ENCODE measurements at regions not wholly inside any gene's neighbourhood (a gene's known extent, or its start where the extent isn't known, plus 50 kb on each side); places are given as distances from the start of the nearest gene placed in this dataset.

- TF ChIP-seq CTCF (IDR thresholded peaks at IDR 0.05 in 8 of 11, conservative IDR thresholded peaks at IDR 0.05 in 3 of 11) = no peak
- no peak for TF ChIP-seq POLR2AphosphoS5 (IDR thresholded peaks at IDR 0.05)
Measured at GRCh38 chr5:143574236-143574635, 170.8 kb upstream of the NR3C1 start.

All from spleen (tissue), 7 donors.